Keratinocyte (primary cell): ENCODE measurements at regions not wholly inside any gene's neighbourhood (a gene's known extent, or its start where the extent isn't known, plus 50 kb on each side); places are given as distances from the start of the nearest gene placed in this dataset.

Experiments
- CTCF ChIP-seq, 3 experiments: IDR thresholded peaks in 1 of 3; conservative IDR thresholded peaks in 1 of 3; optimal IDR thresholded peaks in 1 of 3; 2 replicates in 2 of 3; 3 replicates in 1 of 3; pipeline versions ENCODE3 to v1.5.1; 2011; ENCODE audit warnings: low read length in 3 of 3, mild to moderate bottlenecking in 3 of 3, moderate library complexity in 2 of 3, control low read depth in 1 of 3, inconsistent platforms in 1 of 3; ENCODE audit not compliant: insufficient read depth in 2 of 3; ENCODE audit errors: extremely low read depth in 1 of 3
- EZH2 ChIP-seq: IDR thresholded peaks from one replicate; pipeline ENCODE4 v1.6.1; 2012; ENCODE audit warnings: inconsistent platforms, mild to moderate bottlenecking, low read length, moderate library complexity

- TF ChIP-seq CTCF (optimal IDR thresholded peaks at IDR 0.05 in 1 of 3, IDR thresholded peaks at IDR 0.05 in 1 of 3, conservative IDR thresholded peaks at IDR 0.05 in 1 of 3; ENCODE audit: extremely low read depth in 1 of 3, insufficient read depth in 2 of 3, low read length in 3 of 3) (no peak), EZH2 (no peak)
Measured at GRCh38 chr6:134495203-134495889, 177.4 kb upstream of the SGK1 start.
